Osteocyte (in vitro differentiated cells): ENCODE measurements at regions not wholly inside any gene's neighbourhood (a gene's known extent, or its start where the extent isn't known, plus 50 kb on each side); places are given as distances from the start of the nearest gene placed in this dataset.

ENCODE experiments used
- DNase-seq: peaks from one replicate; pipeline ENCODE4 v3.0.0; 2021; ENCODE audit warnings: mixed read lengths; ENCODE audit not compliant: unreplicated experiment; ENCODE audit errors: extremely low spot score
- H3K27ac Mint-ChIP-seq: one replicate; pipeline ENCODE4 v1.8.0; 2021; ENCODE audit warnings: mild to moderate bottlenecking, mixed read lengths; ENCODE audit not compliant: unreplicated experiment
- H3K27me3 Mint-ChIP-seq: one replicate; pipeline ENCODE4 v1.8.0; 2021; ENCODE audit warnings: mixed read lengths; ENCODE audit not compliant: unreplicated experiment
- H3K36me3 Mint-ChIP-seq: one replicate; pipeline ENCODE4 v1.8.0; 2021; ENCODE audit warnings: mixed read lengths; ENCODE audit not compliant: unreplicated experiment
- H3K4me1 Mint-ChIP-seq: one replicate; pipeline ENCODE4 v1.8.0; 2021; ENCODE audit warnings: mixed read lengths; ENCODE audit not compliant: unreplicated experiment
- H3K4me3 Mint-ChIP-seq: one replicate; pipeline ENCODE4 v1.8.0; 2021; ENCODE audit warnings: mild to moderate bottlenecking, moderate library complexity, mixed read lengths; ENCODE audit not compliant: unreplicated experiment
- H3K9me3 Mint-ChIP-seq: one replicate; pipeline ENCODE4 v1.8.0; 2021; ENCODE audit warnings: mixed read lengths; ENCODE audit not compliant: unreplicated experiment
- TF ChIP-seq, protein P1 (sequence below): fragments of 200-600 bp; sonication (generic); IDR thresholded peaks from 2 replicates; pipeline ENCODE4 v1.5.0; 2021; ENCODE audit warnings: antibody characterized with exemption, mild to moderate bottlenecking, moderate library complexity

- Mint-ChIP-seq H3K9me3 (no peaks in the 10 kb centered on the region), H3K4me3 (no peak overlapping the region), H3K27ac (no peak overlapping the region), H3K27me3 (peaks cover 48% of the 10 kb centered on the region), H3K36me3 (no peaks in the 10 kb centered on the region), H3K4me1 (no peaks in the 10 kb centered on the region)
- TF ChIP-seq, protein P1, sequence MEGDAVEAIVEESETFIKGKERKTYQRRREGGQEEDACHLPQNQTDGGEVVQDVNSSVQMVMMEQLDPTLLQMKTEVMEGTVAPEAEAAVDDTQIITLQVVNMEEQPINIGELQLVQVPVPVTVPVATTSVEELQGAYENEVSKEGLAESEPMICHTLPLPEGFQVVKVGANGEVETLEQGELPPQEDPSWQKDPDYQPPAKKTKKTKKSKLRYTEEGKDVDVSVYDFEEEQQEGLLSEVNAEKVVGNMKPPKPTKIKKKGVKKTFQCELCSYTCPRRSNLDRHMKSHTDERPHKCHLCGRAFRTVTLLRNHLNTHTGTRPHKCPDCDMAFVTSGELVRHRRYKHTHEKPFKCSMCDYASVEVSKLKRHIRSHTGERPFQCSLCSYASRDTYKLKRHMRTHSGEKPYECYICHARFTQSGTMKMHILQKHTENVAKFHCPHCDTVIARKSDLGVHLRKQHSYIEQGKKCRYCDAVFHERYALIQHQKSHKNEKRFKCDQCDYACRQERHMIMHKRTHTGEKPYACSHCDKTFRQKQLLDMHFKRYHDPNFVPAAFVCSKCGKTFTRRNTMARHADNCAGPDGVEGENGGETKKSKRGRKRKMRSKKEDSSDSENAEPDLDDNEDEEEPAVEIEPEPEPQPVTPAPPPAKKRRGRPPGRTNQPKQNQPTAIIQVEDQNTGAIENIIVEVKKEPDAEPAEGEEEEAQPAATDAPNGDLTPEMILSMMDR = no peak
- no peak for DNase-seq
These were observed 50.4 kb upstream of the MTNR1B start for GRCh38 chr11:92919048-92919447.
